Mesenchymal stem cell (in vitro differentiated cells and primary cell): ENCODE measurements at regions not wholly inside any gene's neighbourhood (a gene's known extent, or its start where the extent isn't known, plus 50 kb on each side); places are given as distances from the start of the nearest gene placed in this dataset.

Experiments
- DNase-seq: peaks from one replicate; pipeline ENCODE4 v3.0.0-alpha.2; 2013
- H2AFZ ChIP-seq: one replicate; pipeline ENCODE4 v1.6.1; 2013; ENCODE audit warnings: low read depth, mild to moderate bottlenecking, control low read depth, inconsistent platforms, low read length, moderate library complexity
- H2AK5ac ChIP-seq: 2 replicates; pipeline ENCODE4 v1.6.1; 2013; ENCODE audit warnings: low read length, moderate library complexity, mild to moderate bottlenecking, inconsistent platforms; ENCODE audit not compliant: severe bottlenecking
- H2BK120ac ChIP-seq: one replicate; pipeline ENCODE4 v1.6.1; 2013; ENCODE audit warnings: low read depth, mild to moderate bottlenecking, inconsistent platforms, low read length, moderate library complexity
- H2BK12ac ChIP-seq, 2 experiments: one replicate each; pipeline ENCODE4 v1.6.1; 2013; ENCODE audit warnings: inconsistent platforms in 2 of 2, low read length in 2 of 2, mild to moderate bottlenecking in 2 of 2, moderate library complexity in 2 of 2, control low read depth in 1 of 2
- H2BK15ac ChIP-seq: one replicate; pipeline ENCODE4 v1.6.1; 2013; ENCODE audit warnings: mild to moderate bottlenecking, low read depth, inconsistent platforms; ENCODE audit not compliant: poor library complexity, severe bottlenecking
- H2BK5ac ChIP-seq: 2 replicates; pipeline ENCODE4 v1.6.1; 2013; ENCODE audit warnings: low read depth, mild to moderate bottlenecking, low read length, control low read depth, inconsistent platforms; ENCODE audit not compliant: poor library complexity, severe bottlenecking
- H3K14ac ChIP-seq, 2 experiments: one replicate each; pipeline ENCODE4 v1.6.1; 2013; ENCODE audit warnings: inconsistent platforms in 2 of 2, low read length in 2 of 2, control low read depth in 1 of 2, mild to moderate bottlenecking in 1 of 2, moderate library complexity in 1 of 2
- H3K18ac ChIP-seq, 2 experiments: one replicate each; pipeline ENCODE4 v1.6.1; 2013; ENCODE audit warnings: inconsistent platforms in 2 of 2, low read length in 2 of 2, control low read depth in 1 of 2, low read depth in 1 of 2, mild to moderate bottlenecking in 1 of 2
- H3K23ac ChIP-seq, 2 experiments: one replicate each; pipeline ENCODE4 v1.6.1; 2013; ENCODE audit warnings: inconsistent platforms in 2 of 2, low read length in 2 of 2, mild to moderate bottlenecking in 2 of 2, moderate library complexity in 2 of 2, control low read depth in 1 of 2
- H3K27ac ChIP-seq: 2 replicates; pipeline ENCODE4 v1.5.1; 2013; ENCODE audit warnings: mild to moderate bottlenecking, moderate library complexity, low read length, control low read depth, inconsistent platforms; ENCODE audit not compliant: poor library complexity, severe bottlenecking
- H3K27me3 ChIP-seq, 2 experiments: 2 replicates each; pipeline versions ENCODE4 v1.6.1 to v1.7.0; 2013; ENCODE audit warnings: low read length in 2 of 2, mild to moderate bottlenecking in 2 of 2, moderate library complexity in 2 of 2, control low read depth in 1 of 2, inconsistent platforms in 1 of 2; ENCODE audit not compliant: control insufficient read depth in 1 of 2, insufficient read depth in 1 of 2
- H3K36me3 ChIP-seq, 2 experiments: 2 replicates each; pipeline versions ENCODE4 v1.6.1 to v1.7.0; 2013; ENCODE audit warnings: low read length in 2 of 2, control low read depth in 1 of 2, inconsistent platforms in 1 of 2, low read depth in 1 of 2, mild to moderate bottlenecking in 1 of 2; ENCODE audit not compliant: insufficient read depth in 2 of 2, control insufficient read depth in 1 of 2
- H3K4ac ChIP-seq, 2 experiments: one replicate each; pipeline ENCODE4 v1.6.1; 2013; ENCODE audit warnings: inconsistent platforms in 2 of 2, low read length in 2 of 2, mild to moderate bottlenecking in 2 of 2, moderate library complexity in 2 of 2, control low read depth in 1 of 2, low read depth in 1 of 2
- H3K4me1 ChIP-seq: 2 replicates; pipeline ENCODE4 v1.6.1; 2013; ENCODE audit warnings: low read depth, low read length, control low read depth; ENCODE audit not compliant: control insufficient read depth, insufficient read depth
- H3K4me2 ChIP-seq: 2 replicates; pipeline ENCODE4 v1.6.1; 2013; ENCODE audit warnings: low read length, mild to moderate bottlenecking, inconsistent platforms; ENCODE audit not compliant: poor library complexity, severe bottlenecking
- H3K4me3 ChIP-seq, 2 experiments: 2 replicates each; pipeline versions ENCODE4 v1.5.1 to v1.7.0; 2013; ENCODE audit warnings: low read length in 2 of 2, mild to moderate bottlenecking in 2 of 2, control low read depth in 1 of 2, low read depth in 1 of 2; ENCODE audit not compliant: insufficient read depth in 1 of 2
- H3K79me1 ChIP-seq: replicated peaks from 2 replicates; pipeline ENCODE4 v1.6.1; 2013; ENCODE audit warnings: mild to moderate bottlenecking, control low read depth, low read length, inconsistent platforms; ENCODE audit not compliant: poor library complexity, severe bottlenecking
- H3K9ac ChIP-seq: 2 replicates; pipeline ENCODE4 v1.7.0; 2013; ENCODE audit warnings: mild to moderate bottlenecking, low read length, moderate library complexity
- H3K9me3 ChIP-seq: 2 replicates; pipeline ENCODE4 v1.7.0; 2013; ENCODE audit warnings: mild to moderate bottlenecking, low read length; ENCODE audit not compliant: control insufficient read depth
- H4K8ac ChIP-seq: one replicate; pipeline ENCODE4 v1.6.1; 2013; ENCODE audit warnings: inconsistent platforms, mild to moderate bottlenecking, low read length, moderate library complexity
- H4K91ac ChIP-seq: one replicate; pipeline ENCODE4 v1.6.1; 2013; ENCODE audit warnings: mild to moderate bottlenecking, low read length, inconsistent platforms
- WGBS: methylation state at CpG from one replicate; pipeline ENCODE4 v1.1.7; 2013; ENCODE audit warnings: mixed read lengths; 5-methylcytosine and 5-hydroxymethylcytosine counted together

DNA sequence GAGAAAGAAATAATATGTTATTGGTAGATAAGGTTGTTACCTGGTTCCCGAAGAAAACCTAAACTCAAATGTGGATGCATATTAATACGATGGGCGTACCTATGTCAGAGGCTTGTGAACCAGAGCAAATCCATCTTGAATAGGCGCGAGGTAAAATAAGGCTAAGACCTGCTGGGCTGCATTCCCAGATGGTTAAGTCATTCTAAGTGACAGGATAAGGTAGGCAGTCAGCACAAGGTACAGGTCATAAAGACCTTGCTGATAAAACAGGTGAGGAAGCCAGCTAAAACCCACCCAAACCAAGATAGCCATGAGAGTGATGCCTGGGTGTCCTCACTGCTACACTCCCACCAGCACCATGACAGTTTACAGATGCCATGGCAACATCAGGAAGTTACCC is 1400.1 kb downstream of the CDH8 start:
- Histone ChIP-seq H3K9me3 (peaks cover 28% of the 10 kb centered on the region), H3K27ac (no peak overlapping the region), H2BK15ac (no peak overlapping the region), H2AFZ (no peak overlapping the region), H2BK12ac (no peak overlapping the region), H3K4me2 (no peak overlapping the region), H3K23ac (no peak overlapping the region), H4K91ac (no peak overlapping the region), H3K14ac (no peak overlapping the region), H3K4me3 (no peak overlapping the region), H3K4ac (no peak overlapping the region), H2BK120ac (no peak overlapping the region), H3K79me1 (no peaks in the 10 kb centered on the region), H4K8ac (no peak overlapping the region), H3K18ac (no peak overlapping the region), H3K27me3 (no peaks in the 10 kb centered on the region), H3K36me3 (no peaks in the 10 kb centered on the region), H2BK5ac (no peak overlapping the region), H2AK5ac (no peak overlapping the region), H3K4me1 (no peaks in the 10 kb centered on the region), H3K9ac (no peak overlapping the region)
- no peak for DNase-seq
- 72% methylated on average over 5 of the region's 5 CpGs for WGBS

DNA sequence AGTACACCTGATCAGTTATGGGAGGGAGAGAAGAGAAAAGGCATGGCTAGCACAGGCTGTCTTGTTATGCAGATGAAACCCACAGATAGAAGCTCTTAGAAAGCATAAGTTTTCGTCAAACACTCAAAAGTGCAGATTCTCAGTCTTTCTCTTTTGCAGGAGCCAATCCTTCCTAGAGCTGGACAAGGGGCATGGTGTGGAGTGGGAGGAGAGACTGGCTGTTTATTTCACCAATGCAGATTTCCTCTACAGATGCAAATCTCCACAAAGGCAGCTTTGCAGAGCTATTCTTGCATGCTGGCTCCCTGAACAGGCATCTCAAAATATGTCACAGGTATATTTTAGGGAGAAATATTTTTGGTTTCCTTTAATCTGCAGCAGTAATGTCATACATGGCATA is 1400.7 kb downstream of the CDH8 start:
- H3K79me1 ChIP-seq, result no peaks in the 10 kb centered on the region
- H3K9me3 ChIP-seq, result peaks cover 28% of the 10 kb centered on the region
- H3K14ac ChIP-seq, result no peak overlapping the region
- H3K4me1 ChIP-seq, result no peaks in the 10 kb centered on the region
- H4K8ac ChIP-seq, result no peak overlapping the region
- H2BK15ac ChIP-seq, result no peak overlapping the region
- no peak overlapping the region for H3K18ac ChIP-seq
- no peak overlapping the region for H2BK12ac ChIP-seq
- H3K36me3 ChIP-seq, result no peaks in the 10 kb centered on the region
- WGBS, result 20% methylated on average over 1 of the region's 1 CpG
- no peak overlapping the region for H2AK5ac ChIP-seq
- no peak overlapping the region for H2BK5ac ChIP-seq
- no peak overlapping the region for H3K27ac ChIP-seq
- no peak overlapping the region for H3K4ac ChIP-seq
- H3K4me3 ChIP-seq, result no peak overlapping the region
- no peak overlapping the region for H3K9ac ChIP-seq
- H4K91ac ChIP-seq, result no peak overlapping the region
- no peak for DNase-seq
- no peaks in the 10 kb centered on the region for H3K27me3 ChIP-seq
- no peak overlapping the region for H2BK120ac ChIP-seq
- no peak overlapping the region for H3K23ac ChIP-seq
- H2AFZ ChIP-seq, result no peak overlapping the region
- H3K4me2 ChIP-seq, result no peak overlapping the region

DNA sequence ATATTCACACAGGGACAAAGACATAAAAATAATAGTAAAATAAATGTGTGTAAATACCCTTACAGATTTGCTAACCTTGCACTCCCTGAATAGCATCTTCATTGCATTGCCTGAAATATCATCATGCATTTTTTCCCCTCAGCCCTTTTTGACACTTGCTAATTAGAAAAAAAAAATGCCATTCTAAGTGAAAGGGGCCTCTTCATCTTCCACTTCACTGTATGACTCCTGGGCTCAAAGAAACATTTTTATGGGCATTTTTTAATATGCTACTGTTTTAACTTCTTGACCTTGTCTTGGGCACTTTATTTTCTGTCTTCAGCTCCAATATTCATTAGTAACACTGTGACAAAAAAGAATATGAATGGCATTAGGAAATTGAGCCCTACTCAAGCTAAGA is 1424.4 kb downstream of the CDH8 start:
- no peak overlapping the region for H4K8ac ChIP-seq
- no peak overlapping the region for H3K4ac ChIP-seq
- no peak overlapping the region for H2AK5ac ChIP-seq
- no peak overlapping the region for H3K4me2 ChIP-seq
- no peak overlapping the region for H4K91ac ChIP-seq
- no peak for DNase-seq
- peaks cover 8% of the 10 kb centered on the region for H3K9me3 ChIP-seq
- H3K4me3 ChIP-seq, result no peak overlapping the region
- H3K18ac ChIP-seq, result no peak overlapping the region
- H2AFZ ChIP-seq, result no peak overlapping the region
- no peak overlapping the region for H3K14ac ChIP-seq
- H3K4me1 ChIP-seq, result no peaks in the 10 kb centered on the region
- H2BK15ac ChIP-seq, result no peak overlapping the region
- H2BK5ac ChIP-seq, result no peak overlapping the region
- H2BK120ac ChIP-seq, result no peak overlapping the region
- no peak overlapping the region for H3K9ac ChIP-seq
- no peaks in the 10 kb centered on the region for H3K27me3 ChIP-seq
- no peak overlapping the region for H3K23ac ChIP-seq
- H3K79me1 ChIP-seq, result no peaks in the 10 kb centered on the region
- no peak overlapping the region for H3K27ac ChIP-seq
- H3K36me3 ChIP-seq, result no peaks in the 10 kb centered on the region
- no peak overlapping the region for H2BK12ac ChIP-seq

DNA sequence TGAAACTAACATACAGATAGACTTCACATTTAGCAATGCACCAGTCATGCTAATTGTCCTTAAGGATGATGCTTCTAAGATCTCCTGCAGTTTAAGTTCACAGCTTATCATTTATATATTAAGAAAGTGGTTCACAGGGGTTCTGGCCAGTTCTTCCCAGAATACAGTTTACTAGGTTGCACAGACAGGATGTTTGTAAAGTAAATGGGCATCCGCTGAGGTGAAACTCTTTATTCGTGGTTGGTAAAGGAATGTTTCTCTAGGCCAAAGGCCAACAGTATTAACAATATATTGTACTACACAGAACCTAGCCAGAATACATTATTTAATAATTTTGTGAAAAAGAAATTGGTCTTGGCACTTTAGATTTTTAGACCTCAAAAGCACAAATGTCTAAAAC is 1427.3 kb downstream of the CDH8 start:
- Histone ChIP-seq H2BK5ac (no peak overlapping the region), H2BK120ac (no peak overlapping the region), H3K4me1 (no peaks in the 10 kb centered on the region), H2AK5ac (no peak overlapping the region), H3K14ac (no peak overlapping the region), H2BK15ac (no peak overlapping the region), H3K4ac (no peak overlapping the region), H3K4me2 (no peak overlapping the region), H3K27ac (no peak overlapping the region), H2AFZ (no peak overlapping the region), H4K91ac (no peak overlapping the region), H3K4me3 (no peak overlapping the region), H3K36me3 (no peaks in the 10 kb centered on the region), H3K9me3 (peaks cover 4% of the 10 kb centered on the region), H2BK12ac (no peak overlapping the region), H3K9ac (no peak overlapping the region), H3K18ac (no peak overlapping the region), H3K27me3 (no peaks in the 10 kb centered on the region), H4K8ac (no peak overlapping the region), H3K23ac (no peak overlapping the region), H3K79me1 (no peaks in the 10 kb centered on the region)
- WGBS, result no CpG with 5 or more reads among the region's 2 CpGs
- DNase-seq, result no peak
